Small intestine (tissue), 7 donors: ENCODE measurements at regions not wholly inside any gene's neighbourhood (a gene's known extent, or its start where the extent isn't known, plus 50 kb on each side); places are given as distances from the start of the nearest gene placed in this dataset.
"Not testable (repeated sequence)": the region's sequence is repeated elsewhere in the genome, so short reads cannot be mapped to it uniquely, and the experiment has no call there.

Experiments used
- DNase-seq, 2 donors: peaks; one replicate each; pipeline versions ENCODE4 v3.0.0 to v3.0.0-alpha.2; 2013
- FAIRE-seq: peaks from 2 replicates; lab custom pipeline; 2012; peaks lifted over from hg19 to GRCh38; lab: Jason Lieb, UNC
- H3K27ac ChIP-seq, 3 donors: one replicate each; pipeline ENCODE4 v1.5.1; 2013; ENCODE audit warnings: low read length in 2 of 3, mild to moderate bottlenecking in 2 of 3, control low read depth in 1 of 3, inconsistent platforms in 1 of 3, low read depth in 1 of 3, moderate library complexity in 1 of 3
- H3K27me3 ChIP-seq, 3 donors: one replicate each; pipeline ENCODE4 v1.6.1; 2013; ENCODE audit warnings: low read length in 3 of 3, inconsistent platforms in 1 of 3; ENCODE audit not compliant: control insufficient read depth in 3 of 3, insufficient read depth in 3 of 3
- H3K36me3 ChIP-seq, 3 donors: one replicate each; pipeline ENCODE4 v1.6.1; 2013; ENCODE audit warnings: low read length in 3 of 3, inconsistent platforms in 1 of 3, low read depth in 1 of 3, mild to moderate bottlenecking in 1 of 3, moderate library complexity in 1 of 3; ENCODE audit not compliant: control insufficient read depth in 3 of 3, insufficient read depth in 2 of 3
- H3K4me1 ChIP-seq, 3 donors: one replicate each; pipeline ENCODE4 v1.6.1; 2013; ENCODE audit warnings: low read length in 2 of 3, inconsistent platforms in 1 of 3, low read depth in 1 of 3, mild to moderate bottlenecking in 1 of 3, moderate library complexity in 1 of 3; ENCODE audit not compliant: control insufficient read depth in 3 of 3, insufficient read depth in 2 of 3
- H3K4me3 ChIP-seq, 3 donors: one replicate each; pipeline ENCODE4 v1.5.1; 2013; ENCODE audit warnings: low read length in 3 of 3, control low read depth in 1 of 3, inconsistent platforms in 1 of 3, low read depth in 1 of 3, mild to moderate bottlenecking in 1 of 3, moderate library complexity in 1 of 3
- H3K9me3 ChIP-seq, 2 donors: one replicate each; pipeline ENCODE4 v1.6.1; 2013; ENCODE audit warnings: low read depth in 1 of 2, low read length in 1 of 2; ENCODE audit not compliant: control insufficient read depth in 2 of 2, insufficient read depth in 1 of 2
- WGBS, 3 donors: extraction: QIAGEN DNeasy Blood & Tissue Kit; methylation state at CpG; one replicate each; pipeline ENCODE4 v1.1.7; 2013; 5-methylcytosine and 5-hydroxymethylcytosine counted together
- donor health status: healthy with polysubstance abuse.
- donor health status: control.
- donor health status: control.
- donor health status: Bipolar disorder and iron deficiency.
- donor health status: healthy.

GRCh38 chr4:111417521-111417920 is 727.7 kb upstream of the FAM241A start:
- Histone ChIP-seq H3K27me3 (no peaks in the 10 kb centered on the region), H3K36me3 (no peaks in the 10 kb centered on the region), H3K4me1 (no peaks in the 10 kb centered on the region), H3K9me3 (no peaks in the 10 kb centered on the region), H3K4me3 (no peak overlapping the region), H3K27ac (no peak overlapping the region)
- DNase-seq (no peak), FAIRE-seq (no peak)

GRCh38 chr4:111433441-111433840 is 711.8 kb upstream of the FAM241A start:
- no peaks in the 10 kb centered on the region for H3K9me3 ChIP-seq
- no peaks in the 10 kb centered on the region for H3K27me3 ChIP-seq
- no peaks in the 10 kb centered on the region for H3K36me3 ChIP-seq
- H3K4me1 ChIP-seq: no peaks in the 10 kb centered on the region
- H3K4me3 ChIP-seq: no peak overlapping the region
- FAIRE-seq (no peak), DNase-seq (no peak)
- H3K27ac ChIP-seq: no peak overlapping the region
- WGBS, 3 donors: 73 to 81% (median 81%) methylated on average over 2 of the region's 2 CpGs

DNA sequence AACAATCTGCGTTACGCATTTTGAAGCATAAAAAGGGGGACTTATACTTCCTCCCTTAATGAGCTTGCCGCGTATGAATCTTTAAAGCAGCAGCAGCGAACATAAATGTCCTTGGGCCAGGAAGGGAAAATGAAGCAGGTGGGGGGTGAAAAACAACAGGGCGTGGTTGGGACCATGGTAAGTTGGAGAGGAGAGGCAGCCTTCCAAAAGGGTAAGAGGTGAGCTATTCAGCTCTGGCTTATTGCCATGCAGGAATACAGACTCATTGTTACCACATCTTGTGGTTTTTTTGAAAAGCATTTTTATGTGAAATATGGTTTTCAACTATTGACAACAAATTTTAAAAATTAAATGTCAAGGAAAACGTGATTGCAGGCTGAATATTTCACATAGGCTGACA is 710.7 kb upstream of the FAM241A start:
- Histone ChIP-seq H3K36me3 (no peaks in the 10 kb centered on the region), H3K9me3 (no peaks in the 10 kb centered on the region), H3K4me3 (no peak overlapping the region), H3K4me1 (no peaks in the 10 kb centered on the region), H3K27ac (no peak overlapping the region), H3K27me3 (no peaks in the 10 kb centered on the region)
- FAIRE-seq: no peak
- no peak for DNase-seq
- WGBS, 3 donors: 32 to 57% (median 48%) methylated on average over 7 of the region's 7 CpGs

GRCh38 chr4:111435986-111436744 is 709.1 kb upstream of the FAM241A start:
- Histone ChIP-seq H3K36me3 (no peaks in the 10 kb centered on the region), H3K27me3 (no peaks in the 10 kb centered on the region), H3K4me3 (no peak overlapping the region), H3K27ac (no peak overlapping the region), H3K4me1 (no peaks in the 10 kb centered on the region), H3K9me3 (no peaks in the 10 kb centered on the region)
- WGBS, 3 donors: 13 to 44% (median 26%) methylated on average over 2 of the region's 2 CpGs
- FAIRE-seq (no peak), DNase-seq (no peak)

GRCh38 chr4:111441687-111442086 is 703.6 kb upstream of the FAM241A start:
- no peak for FAIRE-seq
- 51 to 69% (median 59%) methylated on average over 2 of the region's 2 CpGs for WGBS, 3 donors

DNA sequence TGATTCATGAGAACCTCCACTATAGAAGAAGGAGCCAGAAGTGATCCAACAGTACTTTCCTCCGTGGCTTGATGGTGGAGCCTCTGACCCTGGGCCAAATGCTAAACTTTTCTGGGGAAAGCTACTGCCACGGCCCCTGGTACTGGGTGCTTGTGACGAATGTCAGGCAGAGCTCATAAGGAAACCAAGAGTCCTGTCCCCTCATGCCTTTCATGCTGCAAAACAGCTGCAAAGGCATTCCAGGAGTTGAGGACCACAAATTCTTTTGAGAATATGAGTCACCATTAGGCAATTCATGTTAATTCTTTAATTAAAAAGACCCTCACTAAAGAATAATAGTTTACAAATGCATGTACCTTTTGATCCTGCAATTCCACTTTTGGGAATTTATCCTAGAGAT is 700.4 kb upstream of the FAM241A start:
- not testable (repeated sequence) for H3K27me3 ChIP-seq, H3K4me1 ChIP-seq, FAIRE-seq, DNase-seq, H3K27ac ChIP-seq, H3K36me3 ChIP-seq, H3K9me3 ChIP-seq, H3K4me3 ChIP-seq
- WGBS, 3 donors: 69 to 81% (median 73%) methylated on average over 3 of the region's 3 CpGs

More at GRCh38 chr4:111441687-111442086, 703.6 kb upstream of the FAM241A start:
- no peak for DNase-seq
- Histone ChIP-seq H3K4me3 (no peak overlapping the region), H3K4me1 (no peaks in the 10 kb centered on the region), H3K27me3 (no peaks in the 10 kb centered on the region), H3K9me3 (no peaks in the 10 kb centered on the region), H3K27ac (no peak overlapping the region), H3K36me3 (no peaks in the 10 kb centered on the region)

DNA sequence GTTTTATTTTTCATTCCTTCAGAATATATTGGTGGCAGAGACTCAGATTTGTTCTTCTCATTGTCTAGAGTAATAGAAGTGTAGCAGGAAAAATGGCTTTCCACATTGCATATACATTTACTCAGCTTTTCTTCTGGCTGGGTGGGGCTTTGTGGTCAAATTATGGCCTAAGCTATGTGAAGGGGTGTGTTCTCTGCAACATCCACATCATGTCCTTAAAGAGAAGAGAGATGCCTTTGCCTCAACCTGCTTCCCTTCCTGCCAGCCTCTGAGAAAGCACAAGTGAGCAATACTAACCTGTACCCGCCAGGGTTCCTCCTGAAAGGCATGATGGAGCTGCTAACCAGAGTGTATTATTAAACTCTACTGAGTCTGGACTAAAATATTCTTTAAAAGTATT is 695.6 kb upstream of the FAM241A start:
- no peaks in the 10 kb centered on the region for H3K27me3 ChIP-seq
- no peak for DNase-seq
- no peaks in the 10 kb centered on the region for H3K9me3 ChIP-seq
- no peak overlapping the region for H3K27ac ChIP-seq
- 75 to 84% (median 83%) methylated on average over 1 of the region's 1 CpG for WGBS, 3 donors
- H3K36me3 ChIP-seq: no peaks in the 10 kb centered on the region
- FAIRE-seq: no peak
- no peaks in the 10 kb centered on the region for H3K4me1 ChIP-seq
- no peak overlapping the region for H3K4me3 ChIP-seq

GRCh38 chr4:111450867-111451266 is 694.4 kb upstream of the FAM241A start:
- Histone ChIP-seq H3K36me3 (no peaks in the 10 kb centered on the region), H3K27ac (no peak overlapping the region), H3K9me3 (no peaks in the 10 kb centered on the region), H3K4me3 (no peak overlapping the region), H3K27me3 (no peaks in the 10 kb centered on the region), H3K4me1 (no peaks in the 10 kb centered on the region)
- DNase-seq: peak; percentile 23 to 40
- no peak for FAIRE-seq

- DNase-seq: no peak
- no peaks in the 10 kb centered on the region for H3K27me3 ChIP-seq
Observed at GRCh38 chr4:111453216-111453615, 692.0 kb upstream of the FAM241A start.

More at GRCh38 chr4:111453216-111453615, 692.0 kb upstream of the FAM241A start:
- H3K4me1 ChIP-seq: no peaks in the 10 kb centered on the region
- FAIRE-seq: no peak
- H3K27ac ChIP-seq: no peak overlapping the region
- no peaks in the 10 kb centered on the region for H3K9me3 ChIP-seq
- H3K36me3 ChIP-seq: no peaks in the 10 kb centered on the region
- no peak overlapping the region for H3K4me3 ChIP-seq
